Naive thymus-derived CD8-positive, alpha-beta T cell (primary cell): ENCODE measurements at regions not wholly inside any gene's neighbourhood (a gene's known extent, or its start where the extent isn't known, plus 50 kb on each side); places are given as distances from the start of the nearest gene placed in this dataset.

Experiments
- ATAC-seq, 2 donors: fragments of 150-1000 bp; cut with Tn5 transposase in 1 of 2; sonication (Bioruptor Pico), chemical (Tn5 transposase) in 1 of 2; 1 replicate in 1 of 2; 2 replicates in 1 of 2; pipeline ENCODE4 v1.10.0; 2021; ENCODE audit warnings: mild to moderate bottlenecking in 2 of 2, moderate library complexity in 2 of 2
- POLR2A ChIA-PET: fragments of 350-600 bp; sonication (Branson Sonifier 250); formaldehyde crosslinking; loops from one replicate; lab custom pipeline; 2021; ENCODE audit warnings: antibody characterized with exemption; lab: Charles Lee
- DNase-seq, 10 donors: peaks; one replicate each; pipeline versions ENCODE4 v3.0.0 to v3.0.0-alpha.2; 2020 to 2022
- H3K27ac Mint-ChIP-seq, 10 donors: one replicate each; pipeline ENCODE4 v1.8.0; 2020 to 2022; ENCODE audit warnings: mild to moderate bottlenecking in 10 of 10, mixed read lengths in 10 of 10, moderate library complexity in 4 of 10, inconsistent platforms in 1 of 10
- H3K27me3 Mint-ChIP-seq, 5 donors: one replicate each; pipeline ENCODE4 v1.8.0; 2021 to 2022; ENCODE audit warnings: mixed read lengths in 5 of 5
- H3K36me3 Mint-ChIP-seq, 3 donors: one replicate each; pipeline ENCODE4 v1.8.0; 2020 to 2022; ENCODE audit warnings: mixed read lengths in 3 of 3, mild to moderate bottlenecking in 2 of 3, inconsistent platforms in 1 of 3
- H3K4me1 Mint-ChIP-seq, 4 donors: one replicate each; pipeline ENCODE4 v1.8.0; 2021 to 2022; ENCODE audit warnings: mixed read lengths in 4 of 4
- H3K4me3 Mint-ChIP-seq, 10 donors: one replicate each; pipeline ENCODE4 v1.8.0; 2020 to 2022; ENCODE audit warnings: mild to moderate bottlenecking in 10 of 10, mixed read lengths in 10 of 10, moderate library complexity in 6 of 10, inconsistent platforms in 1 of 10
- H3K9me3 Mint-ChIP-seq, 9 donors: one replicate each; pipeline ENCODE4 v1.8.0; 2020 to 2022; ENCODE audit warnings: mixed read lengths in 9 of 9, mild to moderate bottlenecking in 3 of 9, inconsistent platforms in 1 of 9, moderate library complexity in 1 of 9

DNA sequence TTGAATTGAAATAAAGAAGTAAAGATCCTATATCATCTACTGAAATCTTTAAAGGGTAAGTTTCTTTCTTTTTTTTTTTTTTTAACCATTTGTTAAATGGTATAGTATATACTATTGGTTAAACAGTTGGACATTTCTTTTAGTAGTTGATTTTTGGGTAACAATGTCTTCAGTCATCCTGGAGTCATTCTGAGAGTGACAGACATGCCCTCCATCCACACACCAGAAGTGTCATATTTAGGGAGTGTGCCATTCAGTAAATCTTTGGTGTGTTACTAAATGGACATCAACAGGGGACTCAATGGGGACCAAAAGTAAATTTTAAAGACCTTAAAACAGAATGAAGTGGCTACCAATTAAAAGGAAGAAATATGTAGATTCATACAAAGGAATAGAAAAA is 50.8 kb upstream of the SLC39A10 start:
- no peak for ATAC-seq
- H3K27ac Mint-ChIP-seq: peak overlapping the region in 2 of 10 donors; percentile 9 to 71
- POLR2A ChIA-PET: no interaction called here

GRCh38 chr2:195604706-195605105 is 52.3 kb upstream of the SLC39A10 start:
- Mint-ChIP-seq H3K4me1 (peaks cover 5 to 18% (median 10%) of the 10 kb centered on the region in 4 donors), H3K27ac (no peak overlapping the region), H3K4me3 (no peak overlapping the region), H3K9me3 (peaks cover 0 to 2% (median 0%) of the 10 kb centered on the region in 9 donors), H3K36me3 (no peaks in the 10 kb centered on the region), H3K27me3 (no peaks in the 10 kb centered on the region)
- POLR2A ChIA-PET: interaction anchor here (0.7 kb wide), 1 partner anchor 62 kb away, joined by 5 read pairs; no protein-coding TSS in a partner anchor
- no peak for ATAC-seq
- no peak for DNase-seq

More for the DNA sequence above, 50.8 kb upstream of the SLC39A10 start:
- H3K27me3 Mint-ChIP-seq: no peaks in the 10 kb centered on the region
- H3K9me3 Mint-ChIP-seq: peaks cover 0 to 2% (median 0%) of the 10 kb centered on the region in 9 donors
- peaks cover 3 to 25% (median 8%) of the 10 kb centered on the region in 4 donors for H3K4me1 Mint-ChIP-seq
- no peaks in the 10 kb centered on the region for H3K36me3 Mint-ChIP-seq
- H3K4me3 Mint-ChIP-seq: no peak overlapping the region
- no peak for DNase-seq

DNA sequence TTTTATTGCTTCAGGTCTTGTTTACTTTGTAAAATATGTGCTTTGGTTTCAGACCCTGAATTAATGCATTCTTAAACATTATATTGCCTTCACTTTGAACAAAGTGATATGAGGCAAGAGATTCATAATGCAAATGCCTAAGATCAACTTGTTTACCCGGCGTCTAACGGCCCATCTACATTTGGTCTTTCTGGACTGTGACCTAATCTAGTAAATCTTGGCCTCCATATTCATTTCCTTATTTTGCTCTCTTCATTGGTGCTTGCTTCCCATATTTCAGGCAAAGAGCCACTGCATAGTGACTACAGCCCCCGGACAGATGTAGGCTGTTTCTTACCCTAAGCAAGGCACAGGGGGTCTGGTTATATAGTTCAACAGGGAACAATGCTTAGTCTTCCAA is 53.0 kb upstream of the SLC39A10 start:
- H3K27me3 Mint-ChIP-seq: no peaks in the 10 kb centered on the region
- H3K4me1 Mint-ChIP-seq: peaks cover 4 to 15% (median 9%) of the 10 kb centered on the region in 4 donors
- no peak for ATAC-seq
- H3K36me3 Mint-ChIP-seq: no peaks in the 10 kb centered on the region
- no peak overlapping the region for H3K4me3 Mint-ChIP-seq
- POLR2A ChIA-PET: interaction anchor here (0.7 kb wide), 1 partner anchor 61 kb away, joined by 5 read pairs; no protein-coding TSS in a partner anchor
- peak overlapping the region in 2 of 10 donors; percentile 7 to 13 for H3K27ac Mint-ChIP-seq
- peaks cover 0 to 2% (median 0%) of the 10 kb centered on the region in 9 donors for H3K9me3 Mint-ChIP-seq
- DNase-seq: no peak

GRCh38 chr2:195603408-195603807 is 53.6 kb upstream of the SLC39A10 start:
- Mint-ChIP-seq H3K9me3 (peaks cover 0 to 2% (median 0%) of the 10 kb centered on the region in 9 donors), H3K36me3 (no peaks in the 10 kb centered on the region), H3K27me3 (no peaks in the 10 kb centered on the region), H3K4me3 (no peak overlapping the region), H3K27ac (no peak overlapping the region), H3K4me1 (peaks cover 4 to 14% (median 10%) of the 10 kb centered on the region in 4 donors)
- POLR2A ChIA-PET: no interaction called here
- no peak for DNase-seq
- no peak for ATAC-seq

DNA sequence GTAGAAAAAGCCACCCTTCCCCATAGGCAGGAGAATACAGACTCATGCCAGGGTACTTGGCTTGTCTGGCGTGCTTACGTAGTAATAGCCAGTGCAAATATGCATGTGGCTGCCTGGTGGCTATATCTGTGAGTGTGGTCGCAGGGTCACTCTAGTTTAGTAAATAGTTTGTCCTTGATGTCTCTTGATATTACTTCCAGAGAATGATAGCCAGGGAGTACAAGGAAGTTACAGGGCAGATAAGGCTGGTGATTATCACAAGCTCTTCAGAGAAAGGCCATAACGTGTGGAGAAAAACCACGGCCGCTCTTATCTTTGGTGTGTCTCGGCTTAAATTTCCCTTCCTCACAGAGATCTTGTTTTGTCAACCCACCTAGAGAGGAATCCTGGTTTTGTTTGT is 54.3 kb upstream of the SLC39A10 start:
- peaks cover 4 to 14% (median 10%) of the 10 kb centered on the region in 4 donors for H3K4me1 Mint-ChIP-seq
- no peak overlapping the region for H3K4me3 Mint-ChIP-seq
- ATAC-seq (no peak), DNase-seq (no peak)
- H3K27me3 Mint-ChIP-seq: no peaks in the 10 kb centered on the region
- H3K9me3 Mint-ChIP-seq: peaks cover 0 to 2% (median 0%) of the 10 kb centered on the region in 9 donors
- no peaks in the 10 kb centered on the region for H3K36me3 Mint-ChIP-seq
- H3K27ac Mint-ChIP-seq: no peak overlapping the region
- POLR2A ChIA-PET: interaction anchor here (0.7 to 1.4 kb wide), 2 partner anchors 10 to 18 kb away, joined by 4 to 5 read pairs; no protein-coding TSS in a partner anchor

GRCh38 chr2:195601361-195601760 is 55.7 kb upstream of the SLC39A10 start:
- Mint-ChIP-seq H3K4me1 (peaks cover 4 to 18% (median 12%) of the 10 kb centered on the region in 4 donors), H3K9me3 (peaks cover 0 to 2% (median 0%) of the 10 kb centered on the region in 9 donors), H3K4me3 (no peak overlapping the region), H3K27ac (peak overlapping the region in 6 of 10 donors; percentile 1 to 80 (median 16)), H3K27me3 (no peaks in the 10 kb centered on the region), H3K36me3 (no peaks in the 10 kb centered on the region)
- DNase-seq (no peak), ATAC-seq (no peak)
- POLR2A ChIA-PET: interaction anchor here (1.3 to 1.7 kb wide), 3 partner anchors 9 to 15 kb away, joined by 3 to 5 read pairs (median 4); no protein-coding TSS in a partner anchor

GRCh38 chr2:195600778-195601177 is 56.2 kb upstream of the SLC39A10 start:
- DNase-seq: no peak
- Mint-ChIP-seq H3K4me3 (no peak overlapping the region), H3K27me3 (no peaks in the 10 kb centered on the region), H3K4me1 (peaks cover 4 to 23% (median 11%) of the 10 kb centered on the region in 4 donors), H3K9me3 (peaks cover 0 to 3% (median 0%) of the 10 kb centered on the region in 9 donors), H3K36me3 (no peaks in the 10 kb centered on the region), H3K27ac (peak overlapping the region in 2 of 10 donors; percentile 15 to 37)
- no peak for ATAC-seq
- POLR2A ChIA-PET: interaction anchor here (1.3 to 1.7 kb wide), 2 partner anchors 12 to 15 kb away, joined by 3 to 5 read pairs; no protein-coding TSS in a partner anchor

DNA sequence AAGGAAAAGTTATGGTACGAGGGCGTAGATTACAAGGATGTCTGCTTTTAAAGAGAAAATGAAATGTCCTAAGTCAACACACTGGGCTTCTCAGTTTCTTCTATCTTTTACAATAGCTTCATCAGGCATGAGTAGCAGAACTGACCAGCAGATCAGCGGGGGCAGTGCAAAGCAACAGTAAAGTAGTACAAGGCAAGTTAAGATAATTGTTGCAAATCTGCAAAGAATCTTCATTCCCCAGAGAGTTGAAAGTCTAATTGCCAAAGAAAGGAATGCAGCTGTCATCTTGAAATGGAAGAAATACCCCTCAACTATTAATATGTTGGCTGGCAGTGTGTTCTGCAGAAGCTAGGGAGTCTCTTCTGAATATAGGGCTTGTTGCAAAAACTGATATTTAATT is 60.2 kb upstream of the SLC39A10 start:
- no peak for ATAC-seq
- H3K27ac Mint-ChIP-seq: no peak overlapping the region

GRCh38 chr2:195595825-195596224 is 61.2 kb upstream of the SLC39A10 start:
- H3K4me1 Mint-ChIP-seq: peaks cover 10 to 32% (median 18%) of the 10 kb centered on the region in 4 donors
- peak overlapping the region in 2 of 10 donors; percentile 10 to 74 for H3K27ac Mint-ChIP-seq
- POLR2A ChIA-PET: interaction anchor here (1.3 kb wide), 1 partner anchor 61 kb away, joined by 3 read pairs; the partner anchor contains the start of gene SLC39A10
- ATAC-seq: no peak
- no peaks in the 10 kb centered on the region for H3K27me3 Mint-ChIP-seq
- H3K9me3 Mint-ChIP-seq: peaks cover 0 to 8% (median 2%) of the 10 kb centered on the region in 9 donors
- H3K36me3 Mint-ChIP-seq: no peaks in the 10 kb centered on the region
- no peak for DNase-seq
- no peak overlapping the region for H3K4me3 Mint-ChIP-seq

More for the DNA sequence above, 60.2 kb upstream of the SLC39A10 start:
- DNase-seq: no peak
- Mint-ChIP-seq H3K36me3 (no peaks in the 10 kb centered on the region), H3K27me3 (no peaks in the 10 kb centered on the region), H3K9me3 (peaks cover 0 to 8% (median 2%) of the 10 kb centered on the region in 9 donors), H3K4me3 (no peak overlapping the region), H3K4me1 (peaks cover 10 to 30% (median 18%) of the 10 kb centered on the region in 4 donors)
- POLR2A ChIA-PET: no interaction called here

DNA sequence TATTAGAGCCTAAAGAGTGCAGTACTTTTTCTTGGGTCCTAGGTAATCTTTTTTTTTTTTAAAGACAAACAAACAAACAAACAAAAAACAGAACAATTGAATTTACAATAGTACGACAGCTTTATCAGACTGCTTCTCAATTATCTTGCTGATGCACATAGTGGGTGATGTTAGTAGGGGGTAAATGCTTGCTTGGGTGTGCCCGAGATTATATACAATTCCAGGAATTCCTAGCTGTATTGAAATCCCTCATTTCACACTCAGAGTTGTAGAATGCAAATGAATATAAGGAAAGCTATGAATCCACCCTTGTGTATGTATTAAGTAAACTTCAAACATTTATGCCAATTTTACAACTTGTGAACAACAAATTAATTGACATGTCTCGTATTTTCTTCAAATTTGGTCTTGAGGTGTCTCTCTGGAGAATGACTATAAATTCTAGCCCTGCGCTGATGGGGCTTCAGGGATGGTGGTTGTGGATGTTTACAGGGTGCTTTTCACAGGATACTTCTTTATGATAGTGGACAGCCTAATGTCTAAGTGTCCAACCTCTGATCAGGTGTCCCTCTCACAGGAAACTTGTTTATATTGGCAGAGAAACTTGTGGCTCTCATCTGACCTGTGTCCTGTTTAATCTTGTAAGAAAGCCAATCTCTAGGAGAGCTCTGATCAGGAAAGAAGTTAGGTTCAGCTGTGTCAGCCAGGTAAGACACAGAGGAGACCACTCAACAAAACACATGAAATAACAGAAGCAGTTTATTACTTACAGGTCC is 61.9 kb upstream of the SLC39A10 start:
- DNase-seq: no peak
- peaks cover 13 to 36% (median 20%) of the 10 kb centered on the region in 4 donors for H3K4me1 Mint-ChIP-seq
- POLR2A ChIA-PET: interaction anchor here (0.6 to 1.3 kb wide), 3 partner anchors 16 to 62 kb away, joined by 3 to 6 read pairs (median 3); partner anchors contain the start of gene SLC39A10
- H3K27ac Mint-ChIP-seq: peak overlapping the region in 2 of 10 donors; percentile 10 to 74
- peaks cover 0 to 8% (median 2%) of the 10 kb centered on the region in 9 donors for H3K9me3 Mint-ChIP-seq
- H3K27me3 Mint-ChIP-seq: no peaks in the 10 kb centered on the region
- ATAC-seq: no peak
- no peak overlapping the region for H3K4me3 Mint-ChIP-seq
- H3K36me3 Mint-ChIP-seq: no peaks in the 10 kb centered on the region

- H3K36me3 Mint-ChIP-seq: no peaks in the 10 kb centered on the region
- peak overlapping the region in 1 of 10 donors; percentile 13 for H3K27ac Mint-ChIP-seq
- peaks cover 13 to 39% (median 20%) of the 10 kb centered on the region in 4 donors for H3K4me1 Mint-ChIP-seq
- DNase-seq (no peak), ATAC-seq (no peak)
- no peak overlapping the region for H3K4me3 Mint-ChIP-seq
- POLR2A ChIA-PET: interaction anchor here (0.6 to 1.0 kb wide), 2 partner anchors 15 to 32 kb away, joined by 3 to 6 read pairs; no protein-coding TSS in a partner anchor
- no peaks in the 10 kb centered on the region for H3K27me3 Mint-ChIP-seq
- peaks cover 0 to 8% (median 2%) of the 10 kb centered on the region in 9 donors for H3K9me3 Mint-ChIP-seq
Measured at GRCh38 chr2:195594248-195594647, 62.8 kb upstream of the SLC39A10 start.

- ATAC-seq: no peak
- H3K27me3 Mint-ChIP-seq: no peaks in the 10 kb centered on the region
- DNase-seq: no peak
- POLR2A ChIA-PET: interaction anchor here (0.6 to 1.9 kb wide), 3 partner anchors 10 to 65 kb away, joined by 3 to 9 read pairs (median 4); partner anchors contain the start of gene SLC39A10
- no peaks in the 10 kb centered on the region for H3K36me3 Mint-ChIP-seq
- H3K27ac Mint-ChIP-seq: peak overlapping the region in 1 of 10 donors; percentile 38
- peaks cover 13 to 39% (median 19%) of the 10 kb centered on the region in 4 donors for H3K4me1 Mint-ChIP-seq
- H3K4me3 Mint-ChIP-seq: no peak overlapping the region
- peaks cover 0 to 8% (median 2%) of the 10 kb centered on the region in 9 donors for H3K9me3 Mint-ChIP-seq
Measured at GRCh38 chr2:195592105-195592504, 64.9 kb upstream of the SLC39A10 start.
